K562 (cell line): ENCODE measurements at regions not wholly inside any gene's neighbourhood (a gene's known extent, or its start where the extent isn't known, plus 50 kb on each side); places are given as distances from the start of the nearest gene placed in this dataset.

Experiments used
- ATAC-seq: fragments of 200-7000 bp; cut with Tn5 transposase; 3 replicates; pipeline ENCODE4 v1.9.1; 2020; ENCODE audit warnings: moderate library complexity
- BruUV-seq: library from RNA; stranded (reverse); fragments of 400-500 nt; replicated peaks from 2 replicates; lab custom pipeline; 2021; lab: Mats Ljungman, UMichigan
- CTCF ChIA-PET: fragments of 300-600 bp; formaldehyde crosslinking; extraction: SDS; loops from one replicate; lab custom pipeline; 2021; ENCODE audit warnings: low intra/inter-chr PET ratio; lab: Yijun Ruan, JAX
- POLR2A ChIA-PET: fragments of 300-600, 350-650 bp; sonication (Branson Sonifier 250); formaldehyde crosslinking; extraction: SDS; loops from one replicate; lab custom pipeline; 2021; ENCODE audit warnings: antibody characterized with exemption, inconsistent platforms; lab: Yijun Ruan, JAX
- DNase-seq, 4 experiments: peaks; one replicate each; pipeline versions ENCODE4 v3.0.0 to v3.0.0-alpha.2; 2011 to 2018; ENCODE audit warnings: low spot score in 3 of 4, mixed read lengths in 3 of 4; ENCODE audit errors: extremely low read depth in 1 of 4
- FAIRE-seq: peaks from 2 replicates; lab custom pipeline; 2011; peaks lifted over from hg19 to GRCh38; lab: Jason Lieb, UNC
- H2AFZ ChIP-seq: 2 replicates; pipeline ENCODE4 v1.6.0; 2011; ENCODE audit warnings: low read depth, low read length, control low read depth, inconsistent platforms
- H3K27ac ChIP-seq: fragments of 200-600 bp; 3 replicates; pipeline ENCODE4 v1.8.0; 2011; ENCODE audit warnings: low read depth, mild to moderate bottlenecking, control low read depth, inconsistent platforms, low read length, moderate library complexity, mixed read lengths; ENCODE audit errors: extremely low read depth
- H3K27me3 ChIP-seq, 2 experiments: fragments of 300-600 bp in 1 of 2; 2 replicates in 1 of 2; 3 replicates in 1 of 2; pipeline versions ENCODE4 v1.6.0 to v1.8.0; 2011; ENCODE audit warnings: inconsistent platforms in 2 of 2, low read length in 2 of 2, mild to moderate bottlenecking in 1 of 2, mixed read lengths in 1 of 2, moderate library complexity in 1 of 2; ENCODE audit not compliant: control insufficient read depth in 2 of 2, insufficient read depth in 2 of 2
- H3K36me3 ChIP-seq: fragments of 300-600 bp; 3 replicates; pipeline ENCODE4 v1.8.0; 2011; ENCODE audit warnings: mild to moderate bottlenecking, low read length, inconsistent platforms; ENCODE audit not compliant: control insufficient read depth, insufficient read depth
- H3K4me1 ChIP-seq, 2 experiments: fragments of 200-600 bp in 1 of 2; replicated peaks in 1 of 2; 2 replicates in 1 of 2; 3 replicates in 1 of 2; pipeline versions ENCODE4 v1.5.1 to v1.8.0; 2011; ENCODE audit warnings: inconsistent platforms in 2 of 2, low read length in 2 of 2, mild to moderate bottlenecking in 1 of 2, mixed read lengths in 1 of 2, moderate library complexity in 1 of 2; ENCODE audit not compliant: control insufficient read depth in 2 of 2, insufficient read depth in 2 of 2
- H3K4me2 ChIP-seq: 2 replicates; pipeline ENCODE4 v1.6.1; 2011; ENCODE audit warnings: low read length, control low read depth, inconsistent platforms, mixed read lengths; ENCODE audit not compliant: insufficient read depth
- H3K4me3 ChIP-seq: fragments of 200-600 bp; sonication (generic), shearing (Covaris generic); 2 replicates; pipeline ENCODE4 v1.5.1; 2016; ENCODE audit warnings: control low read depth, inconsistent platforms
- H3K79me2 ChIP-seq: fragments of 200-600 bp; 3 replicates; pipeline ENCODE4 v1.8.0; 2011; ENCODE audit warnings: low read length, inconsistent platforms; ENCODE audit not compliant: control insufficient read depth, insufficient read depth
- H3K9ac ChIP-seq, 2 experiments: 2 replicates each; pipeline versions ENCODE4 v1.6.0 to v1.6.1; 2011; ENCODE audit warnings: low read depth in 2 of 2, low read length in 2 of 2, control low read depth in 1 of 2, inconsistent platforms in 1 of 2, mild to moderate bottlenecking in 1 of 2, mixed read lengths in 1 of 2; ENCODE audit not compliant: insufficient read depth in 1 of 2
- H3K9me1 ChIP-seq: one replicate; pipeline ENCODE4 v1.6.0; 2011; ENCODE audit warnings: inconsistent platforms, mild to moderate bottlenecking, low read length, moderate library complexity; ENCODE audit not compliant: control insufficient read depth, insufficient read depth
- H3K9me3 ChIP-seq: replicated peaks from 2 replicates; pipeline ENCODE4 v1.5.1; 2011; ENCODE audit warnings: low read depth, low read length, inconsistent platforms; ENCODE audit not compliant: control insufficient read depth, insufficient read depth
- H4K20me1 ChIP-seq: replicated peaks from 2 replicates; pipeline ENCODE4 v1.6.1; 2011; ENCODE audit warnings: low read length, inconsistent platforms, mixed read lengths; ENCODE audit not compliant: control insufficient read depth, insufficient read depth
- GTF2A2 ChIP-seq: IDR thresholded peaks from 2 replicates; pipeline ENCODE4 v1.6.1; 2016; ENCODE audit warnings: mild to moderate bottlenecking, missing genetic modification characterization, missing compliant biosample characterization
- MED1 ChIP-seq: sonication (generic); formaldehyde crosslinking; IDR thresholded peaks from 2 replicates; pipeline ENCODE4 v1.8.1; 2023; ENCODE audit warnings: missing genetic modification reagents, borderline replicate concordance
- MYNN ChIP-seq, 2 experiments: sonication (generic); formaldehyde crosslinking in 1 of 2; IDR thresholded peaks; 2 replicates each; pipeline versions ENCODE4 v1.5.0 to v1.6.1; 2016 to 2020; ENCODE audit warnings: antibody characterized with exemption in 1 of 2, missing genetic modification reagents in 1 of 2
- STAG1 ChIP-seq: sonication (generic); formaldehyde crosslinking; IDR thresholded peaks from 2 replicates; pipeline ENCODE4 v1.5.0; 2020; ENCODE audit warnings: missing genetic modification reagents, borderline replicate concordance
- ZNF212 ChIP-seq: fragments of 450-650 bp; formaldehyde crosslinking; IDR thresholded peaks from 2 replicates; pipeline ENCODE4 v1.4.0; 2020; ENCODE audit warnings: mild to moderate bottlenecking
- ZNF589 ChIP-seq: fragments of 200-800 bp; sonication (Bioruptor generic); IDR thresholded peaks from 2 replicates; pipeline ENCODE4 v1.6.1; 2016; ENCODE audit warnings: low read depth, missing genetic modification characterization, missing compliant biosample characterization
- ZNF707 ChIP-seq: fragments of 250-450 bp; sonication (Bioruptor Pico); conservative IDR thresholded peaks from 2 replicates; pipeline ENCODE4 v1.8.0; 2022; ENCODE audit warnings: inconsistent platforms, mild to moderate bottlenecking, moderate library complexity
- WGBS: fragments of 100-300 bp; shearing (Covaris generic); methylation state at CpG from one replicate; pipeline ENCODE4 v1.1.6; 2016; ENCODE audit warnings: low coverage, mixed read lengths; ENCODE audit not compliant: insufficient coverage; ENCODE audit errors: missing lambda C conversion rate; 5-methylcytosine and 5-hydroxymethylcytosine counted together
- in situ Hi-C: fragments of 300-500 bp; cut with MboI; formaldehyde crosslinking; loops from 4 replicates; pipeline ENCODE4 v1.15.0; 2018; ENCODE audit warnings: inconsistent platforms, mixed read lengths
- intact Hi-C: fragments of 100-400 bp; cut with micrococcal nuclease; formaldehyde crosslinking; loops from 2 replicates; pipeline ENCODE4 v1.14.2; 2022
- TF ChIP-seq, protein P1 (sequence below), 2 experiments: fragments of 450-650 bp; IDR thresholded peaks; 2 replicates each; pipeline ENCODE4 v1.6.1; 2016; ENCODE audit warnings: mild to moderate bottlenecking in 2 of 2, borderline replicate concordance in 1 of 2, low read depth in 1 of 2, moderate library complexity in 1 of 2
- TF ChIP-seq, protein P2 (sequence below): fragments of 450-650 bp; conservative IDR thresholded peaks from 2 replicates; pipeline ENCODE4 v1.6.1; 2016; ENCODE audit warnings: missing genetic modification characterization, low read depth, mild to moderate bottlenecking, control low read depth, missing compliant biosample characterization
- TF ChIP-seq, protein P3 (sequence below): fragments of 250-450 bp; sonication (Bioruptor Pico); IDR thresholded peaks from 2 replicates; pipeline ENCODE4 v1.8.0; 2021; ENCODE audit warnings: moderate library complexity, mild to moderate bottlenecking, inconsistent platforms

DNA sequence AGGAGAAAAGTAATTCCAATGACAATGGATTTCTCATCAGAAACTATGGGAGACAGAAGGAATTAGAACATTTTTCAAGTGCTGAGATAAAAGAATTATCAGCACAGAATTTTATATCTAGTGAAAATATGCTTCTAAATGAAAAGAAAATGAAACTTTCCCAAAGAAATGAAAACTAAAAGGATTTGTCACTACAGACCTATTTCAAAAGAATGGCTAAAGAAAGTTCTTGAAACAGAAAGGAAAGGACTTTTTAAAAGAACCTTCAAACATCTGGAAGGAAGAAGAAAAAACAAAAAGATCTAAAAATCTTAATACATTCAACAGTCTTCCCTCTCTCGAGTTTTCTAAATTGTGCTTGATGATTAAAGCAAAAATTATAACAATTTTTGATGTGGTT is 255.4 kb downstream of the FAM76B start:
- Histone ChIP-seq H3K4me3 (no peak overlapping the region), H3K9ac (no peak overlapping the region), H4K20me1 (no peaks in the 10 kb centered on the region), H3K9me1 (no peaks in the 10 kb centered on the region), H3K4me2 (no peak overlapping the region), H3K79me2 (no peaks in the 10 kb centered on the region), H3K27ac (no peak overlapping the region), H3K27me3 (no peaks in the 10 kb centered on the region), H3K4me1 (peaks cover 0 to 4% of the 10 kb centered on the region in 2 experiments; a peak in 1 of 5 replicates), H3K9me3 (peaks cover 6% of the 10 kb centered on the region), H2AFZ (no peak overlapping the region), H3K36me3 (no peaks in the 10 kb centered on the region)
- DNase-seq: no peak
- no peak for FAIRE-seq
- no peak for ATAC-seq
- intact Hi-C loops: no loop called here
- ChIA-PET CTCF (no interaction called here), POLR2A (interaction anchor here (0.6 to 1.8 kb wide), 2 partner anchors 9 kb away, joined by 3 to 7 read pairs; no protein-coding TSS in a partner anchor)
- WGBS: 8% methylated on average over 1 of the region's 1 CpG
- in situ Hi-C loops: no loop called here
- BruUV-seq: no TSS peak
- TF ChIP-seq, protein P1, sequence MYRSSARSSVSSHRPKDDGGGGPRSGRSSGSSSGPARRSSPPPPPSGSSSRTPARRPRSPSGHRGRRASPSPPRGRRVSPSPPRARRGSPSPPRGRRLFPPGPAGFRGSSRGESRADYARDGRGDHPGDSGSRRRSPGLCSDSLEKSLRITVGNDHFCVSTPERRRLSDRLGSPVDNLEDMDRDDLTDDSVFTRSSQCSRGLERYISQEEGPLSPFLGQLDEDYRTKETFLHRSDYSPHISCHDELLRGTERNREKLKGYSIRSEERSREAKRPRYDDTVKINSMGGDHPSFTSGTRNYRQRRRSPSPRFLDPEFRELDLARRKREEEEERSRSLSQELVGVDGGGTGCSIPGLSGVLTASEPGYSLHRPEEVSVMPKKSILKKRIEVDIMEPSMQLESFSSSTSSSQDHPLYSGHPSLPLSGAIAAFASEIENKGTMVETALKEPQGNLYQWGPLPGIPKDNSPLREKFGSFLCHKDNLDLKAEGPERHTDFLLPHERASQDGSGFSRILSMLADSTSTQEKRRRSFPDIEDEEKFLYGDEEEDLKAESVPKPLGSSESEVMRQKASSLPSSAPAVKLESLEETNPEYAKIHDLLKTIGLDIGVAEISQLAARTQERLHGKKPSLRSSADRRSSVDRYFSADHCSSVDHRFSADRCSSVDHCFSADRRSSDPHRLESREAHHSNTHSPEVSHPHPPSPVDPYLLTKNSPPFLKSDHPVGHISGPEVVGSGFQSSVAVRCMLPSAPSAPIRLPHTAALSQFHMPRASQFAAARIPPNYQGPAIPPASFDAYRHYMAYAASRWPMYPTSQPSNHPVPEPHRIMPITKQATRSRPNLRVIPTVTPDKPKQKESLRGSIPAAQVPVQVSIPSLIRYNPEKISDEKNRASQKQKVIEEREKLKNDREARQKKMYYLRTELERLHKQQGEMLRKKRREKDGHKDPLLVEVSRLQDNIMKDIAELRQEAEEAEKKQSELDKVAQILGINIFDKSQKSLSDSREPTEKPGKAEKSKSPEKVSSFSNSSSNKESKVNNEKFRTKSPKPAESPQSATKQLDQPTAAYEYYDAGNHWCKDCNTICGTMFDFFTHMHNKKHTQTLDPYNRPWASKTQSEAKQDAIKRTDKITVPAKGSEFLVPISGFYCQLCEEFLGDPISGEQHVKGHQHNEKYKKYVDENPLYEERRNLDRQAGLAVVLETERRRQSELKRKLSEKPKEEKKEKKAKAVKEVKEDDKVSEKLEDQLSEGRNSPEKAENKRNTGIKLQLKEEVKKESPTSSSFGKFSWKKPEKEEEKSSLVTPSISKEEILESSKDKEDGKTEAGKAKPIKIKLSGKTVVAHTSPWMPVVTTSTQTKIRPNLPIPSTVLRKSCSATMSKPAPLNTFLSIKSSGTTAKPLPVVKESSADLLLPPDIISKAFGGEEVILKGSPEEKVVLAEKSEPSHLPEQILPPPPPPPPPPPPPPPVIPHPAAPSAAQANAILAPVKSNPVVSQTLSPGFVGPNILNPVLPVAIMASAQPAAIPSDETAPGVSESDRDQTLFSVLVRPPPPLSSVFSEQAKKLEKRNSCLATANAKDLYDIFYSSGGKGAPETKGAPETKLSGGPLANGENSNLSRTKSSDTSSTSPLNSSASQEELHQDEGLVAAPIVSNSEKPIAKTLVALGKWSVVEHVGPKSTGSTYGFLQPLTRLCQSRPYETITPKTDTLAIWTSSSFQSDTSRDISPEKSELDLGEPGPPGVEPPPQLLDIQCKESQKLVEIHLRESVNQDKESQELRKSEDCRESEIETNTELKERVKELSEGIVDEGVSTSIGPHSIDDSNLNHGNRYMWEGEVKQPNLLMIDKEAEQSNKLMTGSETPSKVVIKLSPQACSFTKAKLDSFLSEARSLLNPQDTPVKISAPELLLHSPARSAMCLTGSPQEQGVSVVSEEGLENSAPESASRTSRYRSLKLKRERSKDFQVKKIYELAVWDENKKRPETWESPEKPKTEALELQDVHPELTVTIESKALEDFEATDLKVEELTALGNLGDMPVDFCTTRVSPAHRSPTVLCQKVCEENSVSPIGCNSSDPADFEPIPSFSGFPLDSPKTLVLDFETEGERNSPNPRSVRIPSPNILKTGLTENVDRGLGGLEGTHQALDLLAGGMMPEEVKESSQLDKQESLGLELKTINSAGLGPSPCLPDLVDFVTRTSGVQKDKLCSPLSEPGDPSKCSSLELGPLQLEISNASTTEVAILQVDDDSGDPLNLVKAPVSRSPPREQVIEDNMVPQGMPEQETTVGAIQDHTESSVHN (IDR thresholded peaks at IDR 0.05; ENCODE audit: borderline replicate concordance in 1 of 2, low read depth in 1 of 2): no peak
- TF ChIP-seq, protein P2, sequence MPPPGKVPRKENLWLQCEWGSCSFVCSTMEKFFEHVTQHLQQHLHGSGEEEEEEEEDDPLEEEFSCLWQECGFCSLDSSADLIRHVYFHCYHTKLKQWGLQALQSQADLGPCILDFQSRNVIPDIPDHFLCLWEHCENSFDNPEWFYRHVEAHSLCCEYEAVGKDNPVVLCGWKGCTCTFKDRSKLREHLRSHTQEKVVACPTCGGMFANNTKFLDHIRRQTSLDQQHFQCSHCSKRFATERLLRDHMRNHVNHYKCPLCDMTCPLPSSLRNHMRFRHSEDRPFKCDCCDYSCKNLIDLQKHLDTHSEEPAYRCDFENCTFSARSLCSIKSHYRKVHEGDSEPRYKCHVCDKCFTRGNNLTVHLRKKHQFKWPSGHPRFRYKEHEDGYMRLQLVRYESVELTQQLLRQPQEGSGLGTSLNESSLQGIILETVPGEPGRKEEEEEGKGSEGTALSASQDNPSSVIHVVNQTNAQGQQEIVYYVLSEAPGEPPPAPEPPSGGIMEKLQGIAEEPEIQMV (tag): no peak
- TF ChIP-seq MYNN (IDR thresholded peaks at IDR 0.05) (no peak), MYNN (CRISPR knock-in tag; IDR thresholded peaks at IDR 0.05) (no peak), MED1 (CRISPR knock-in tag) (no peak), STAG1 (CRISPR knock-in tag) (no peak), ZNF589 (no peak), ZNF212 (CRISPR knock-in tag) (no peak), GTF2A2 (tag) (no peak), ZNF707 (no peak)
- TF ChIP-seq, protein P3, sequence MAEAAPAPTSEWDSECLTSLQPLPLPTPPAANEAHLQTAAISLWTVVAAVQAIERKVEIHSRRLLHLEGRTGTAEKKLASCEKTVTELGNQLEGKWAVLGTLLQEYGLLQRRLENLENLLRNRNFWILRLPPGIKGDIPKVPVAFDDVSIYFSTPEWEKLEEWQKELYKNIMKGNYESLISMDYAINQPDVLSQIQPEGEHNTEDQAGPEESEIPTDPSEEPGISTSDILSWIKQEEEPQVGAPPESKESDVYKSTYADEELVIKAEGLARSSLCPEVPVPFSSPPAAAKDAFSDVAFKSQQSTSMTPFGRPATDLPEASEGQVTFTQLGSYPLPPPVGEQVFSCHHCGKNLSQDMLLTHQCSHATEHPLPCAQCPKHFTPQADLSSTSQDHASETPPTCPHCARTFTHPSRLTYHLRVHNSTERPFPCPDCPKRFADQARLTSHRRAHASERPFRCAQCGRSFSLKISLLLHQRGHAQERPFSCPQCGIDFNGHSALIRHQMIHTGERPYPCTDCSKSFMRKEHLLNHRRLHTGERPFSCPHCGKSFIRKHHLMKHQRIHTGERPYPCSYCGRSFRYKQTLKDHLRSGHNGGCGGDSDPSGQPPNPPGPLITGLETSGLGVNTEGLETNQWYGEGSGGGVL (CRISPR knock-in tag): no peak
